SK-N-SH (cell line): ENCODE measurements at regions not wholly inside any gene's neighbourhood (a gene's known extent, or its start where the extent isn't known, plus 50 kb on each side); places are given as distances from the start of the nearest gene placed in this dataset.

Experiments used
- CTCF ChIA-PET: fragments of 300-600, 350-600 bp; formaldehyde crosslinking; extraction: SDS; loops from one replicate; lab custom pipeline; 2021; lab: Yijun Ruan, JAX
- POLR2A ChIA-PET: fragments of 350-600 bp; sonication (Branson Sonifier 250); formaldehyde crosslinking; extraction: SDS; loops from one replicate; lab custom pipeline; 2020; ENCODE audit warnings: antibody characterized with exemption, inconsistent platforms; lab: Yijun Ruan, JAX
- DNase-seq: peaks from one replicate; pipeline ENCODE4 v3.0.0; 2012
- H2AFZ ChIP-seq: fragments of 200-600 bp; sonication (generic); 2 replicates; pipeline ENCODE4 v1.8.1; 2016; ENCODE audit warnings: antibody characterized with exemption, mild to moderate bottlenecking, low read depth
- H3F3A ChIP-seq: fragments of 200-600 bp; sonication (generic); replicated peaks from 2 replicates; pipeline ENCODE3; 2016; ENCODE audit warnings: antibody characterized with exemption, mild to moderate bottlenecking; ENCODE audit not compliant: insufficient read depth
- H3K27ac ChIP-seq, 2 experiments: fragments of 200-500 bp in 1 of 2; fragments of 200-600 bp in 1 of 2; sonication (Bioruptor generic) in 1 of 2; sonication (generic), shearing (Covaris generic) in 1 of 2; 2 replicates each; pipeline versions ENCODE4 v1.5.1 to v1.6.1; 2014 to 2016; ENCODE audit warnings: low read depth in 2 of 2, inconsistent platforms in 1 of 2, low read length in 1 of 2, mild to moderate bottlenecking in 1 of 2, mixed read lengths in 1 of 2
- H3K27me3 ChIP-seq: fragments of 200-600 bp; sonication (generic), shearing (Covaris generic); 2 replicates; pipeline ENCODE4 v1.6.1; 2016; ENCODE audit warnings: mixed run types; ENCODE audit not compliant: insufficient read depth
- H3K36me3 ChIP-seq, 2 experiments: fragments of 200-500 bp in 1 of 2; fragments of 200-600 bp in 1 of 2; sonication (Bioruptor generic) in 1 of 2; sonication (generic) in 1 of 2; replicated peaks in 1 of 2; 2 replicates each; pipeline versions ENCODE3 to v1.5.1; 2014 to 2016; ENCODE audit warnings: low read length in 1 of 2, mild to moderate bottlenecking in 1 of 2; ENCODE audit not compliant: insufficient read depth in 2 of 2, control insufficient read depth in 1 of 2
- H3K4me1 ChIP-seq, 2 experiments: fragments of 200-500 bp in 1 of 2; fragments of 200-600 bp in 1 of 2; sonication (Bioruptor generic) in 1 of 2; sonication (generic), shearing (Covaris generic) in 1 of 2; 2 replicates each; pipeline versions ENCODE4 v1.5.1 to v1.6.1; 2014 to 2016; ENCODE audit warnings: low read depth in 1 of 2, low read length in 1 of 2, mixed run types in 1 of 2; ENCODE audit not compliant: insufficient read depth in 2 of 2, control insufficient read depth in 1 of 2
- H3K4me2 ChIP-seq: fragments of 200-600 bp; sonication (generic), shearing (Covaris generic); 2 replicates; pipeline ENCODE4 v1.6.1; 2017; ENCODE audit warnings: mixed run types
- H3K4me3 ChIP-seq, 2 experiments: fragments of 200-500 bp in 1 of 2; fragments of 200-600 bp in 1 of 2; sonication (Bioruptor generic) in 1 of 2; sonication (generic), shearing (Covaris generic) in 1 of 2; 2 replicates each; pipeline versions ENCODE4 v1.5.1 to v1.8.1; 2014 to 2016; ENCODE audit warnings: low read depth in 2 of 2, inconsistent platforms in 1 of 2, low read length in 1 of 2, mild to moderate bottlenecking in 1 of 2, mixed read lengths in 1 of 2, moderate library complexity in 1 of 2
- H3K79me2 ChIP-seq: fragments of 200-600 bp; sonication (generic); 2 replicates; pipeline ENCODE4 v1.8.1; 2017; ENCODE audit warnings: mild to moderate bottlenecking; ENCODE audit not compliant: insufficient read depth
- H3K9ac ChIP-seq: fragments of 200-600 bp; sonication (generic); 2 replicates; pipeline ENCODE4 v1.6.1; 2017; ENCODE audit warnings: mixed run types
- H3K9me2 ChIP-seq: fragments of 200-600 bp; sonication (generic); 2 replicates; pipeline ENCODE4 v1.6.1; 2017; ENCODE audit warnings: mixed run types
- H3K9me3 ChIP-seq: fragments of 200-600 bp; sonication (generic); 2 replicates; pipeline ENCODE4 v1.6.1; 2017; ENCODE audit warnings: mixed run types, mild to moderate bottlenecking, moderate library complexity
- H4K20me1 ChIP-seq: fragments of 200-600 bp; sonication (generic); 2 replicates; pipeline ENCODE4 v1.6.1; 2017; ENCODE audit warnings: mild to moderate bottlenecking, mixed run types; ENCODE audit not compliant: insufficient read depth
- CHD2 ChIP-seq: fragments of 150-350 bp; IDR thresholded peaks from 2 replicates; pipeline ENCODE4 v1.6.1; 2018; ENCODE audit warnings: low read length; ENCODE audit not compliant: partially characterized antibody
- EP300 ChIP-seq, 2 experiments: IDR thresholded peaks; 2 replicates each; pipeline versions ENCODE4 v1.4.0 to v1.6.1; 2012; ENCODE audit warnings: borderline replicate concordance in 1 of 2, low read depth in 1 of 2, low read length in 1 of 2
- EZH2phosphoT487 ChIP-seq: fragments of 200-600 bp; sonication (generic); IDR thresholded peaks from 2 replicates; pipeline ENCODE4 v1.6.1; 2017; ENCODE audit warnings: low read depth, mixed run types, mild to moderate bottlenecking, antibody characterized with exemption, moderate library complexity, borderline replicate concordance
- FOXJ3 ChIP-seq: sonication (generic); formaldehyde crosslinking; IDR thresholded peaks from 2 replicates; pipeline ENCODE4 v1.5.1; 2020; ENCODE audit warnings: mild to moderate bottlenecking, missing genetic modification reagents
- MXI1 ChIP-seq: IDR thresholded peaks from 2 replicates; pipeline ENCODE4 v1.6.1; 2012; ENCODE audit warnings: mild to moderate bottlenecking, low read depth, low read length, improper control_type of control experiment
- NFIC ChIP-seq: IDR thresholded peaks from 2 replicates; pipeline ENCODE4 v1.4.0; 2012; ENCODE audit warnings: borderline replicate concordance
- NRF1 ChIP-seq: IDR thresholded peaks from 2 replicates; pipeline ENCODE4 v1.6.1; 2012; ENCODE audit warnings: low read depth, mild to moderate bottlenecking, low read length
- PBX3 ChIP-seq: IDR thresholded peaks from 2 replicates; pipeline ENCODE4; 2012
- POLR2AphosphoS5 ChIP-seq: IDR thresholded peaks from 2 replicates; pipeline ENCODE4 v1.6.1; 2012; ENCODE audit warnings: low read depth, low read length
- RAD21 ChIP-seq: IDR thresholded peaks from 2 replicates; pipeline ENCODE4 v1.6.1; 2012; ENCODE audit warnings: mild to moderate bottlenecking, low read length
- RFX5 ChIP-seq: IDR thresholded peaks from 2 replicates; pipeline ENCODE4 v1.6.1; 2012; ENCODE audit warnings: mild to moderate bottlenecking, improper control_type of control experiment, low read length
- RXRA ChIP-seq: IDR thresholded peaks from 2 replicates; pipeline ENCODE4 v1.4.0; 2012; ENCODE audit warnings: low read depth, mild to moderate bottlenecking, borderline replicate concordance
- SIN3A ChIP-seq: IDR thresholded peaks from 2 replicates; pipeline ENCODE4 v1.6.1; 2012; ENCODE audit warnings: low read depth, mild to moderate bottlenecking, low read length, moderate library complexity, borderline replicate concordance
- SMC3 ChIP-seq: IDR thresholded peaks from 2 replicates; pipeline ENCODE4 v1.6.1; 2012; ENCODE audit warnings: low read depth, low read length, improper control_type of control experiment
- TCF12 ChIP-seq: IDR thresholded peaks from 2 replicates; pipeline ENCODE4 v1.4.0; 2012
- YY1 ChIP-seq: IDR thresholded peaks from 2 replicates; pipeline ENCODE4 v1.4.0; 2012; ENCODE audit warnings: low read depth, mild to moderate bottlenecking
- ZBTB33 ChIP-seq: IDR thresholded peaks from 2 replicates; pipeline ENCODE4 v1.4.0; 2012; ENCODE audit warnings: low read depth, borderline replicate concordance
- WGBS: methylation state at CpG from one replicate; pipeline ENCODE4 v1.1.6; 2017; ENCODE audit warnings: low lambda C conversion rate; 5-methylcytosine and 5-hydroxymethylcytosine counted together
- TF ChIP-seq, protein P1 (sequence below): fragments of 150-350 bp; IDR thresholded peaks from 2 replicates; pipeline ENCODE4 v1.6.1; 2016; ENCODE audit warnings: mild to moderate bottlenecking, low read depth, low read length

- no peak for TF ChIP-seq RXRA
- TF ChIP-seq FOXJ3 (CRISPR knock-in tag) = no peak
Observed at GRCh38 chr1:199877526-199878384, 149.8 kb upstream of the NR5A2 start (continued).

DNA sequence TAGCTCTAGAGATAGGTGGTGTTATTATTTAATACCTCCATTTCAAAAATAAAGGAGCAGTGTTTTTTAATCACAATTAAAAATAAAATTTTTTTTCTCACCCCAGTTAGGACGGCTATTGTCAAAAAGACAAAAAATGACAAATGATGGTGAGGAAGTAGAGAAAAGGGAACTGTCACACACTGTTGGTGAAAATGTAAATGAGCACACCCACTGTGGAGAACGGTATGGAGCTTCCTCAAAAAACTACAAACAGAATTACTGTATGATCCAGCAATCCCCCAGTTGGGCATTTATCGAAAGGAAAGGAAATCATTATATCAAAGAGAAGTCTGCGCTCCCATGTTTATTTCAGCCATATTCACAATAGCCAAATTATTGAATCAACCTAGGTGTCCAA is 148.7 kb upstream of the NR5A2 start:
- 66% methylated on average over 4 of the region's 4 CpGs for WGBS
- H3K9me3 ChIP-seq = no peaks in the 10 kb centered on the region
- POLR2A ChIA-PET = no interaction called here

More for the DNA sequence above, 148.7 kb upstream of the NR5A2 start:
- no peak overlapping the region for H2AFZ ChIP-seq
- H3K9me2 ChIP-seq = no peaks in the 10 kb centered on the region
- no peaks in the 10 kb centered on the region for H3K27me3 ChIP-seq
- H4K20me1 ChIP-seq = no peaks in the 10 kb centered on the region
- CTCF ChIA-PET = interaction anchor here (0.8 kb wide), 1 partner anchor 45 kb away, joined by 3 read pairs; no protein-coding TSS in a partner anchor
- no peaks in the 10 kb centered on the region for H3F3A ChIP-seq
- no peak overlapping the region for H3K4me3 ChIP-seq
- TF ChIP-seq MXI1 = no peak
- no peak for TF ChIP-seq FOXJ3 (CRISPR knock-in tag)
- no peak for TF ChIP-seq YY1
- no peak for TF ChIP-seq RFX5
- TF ChIP-seq RXRA = no peak
- no peak for TF ChIP-seq TCF12
- TF ChIP-seq ZBTB33 = no peak
- no peak for TF ChIP-seq POLR2AphosphoS5
- no peak for TF ChIP-seq SIN3A
- no peak for TF ChIP-seq PBX3
- no peak for TF ChIP-seq EZH2phosphoT487
- TF ChIP-seq NRF1 = no peak
- TF ChIP-seq CHD2 = no peak
- TF ChIP-seq SMC3 = no peak
- TF ChIP-seq, protein P1, sequence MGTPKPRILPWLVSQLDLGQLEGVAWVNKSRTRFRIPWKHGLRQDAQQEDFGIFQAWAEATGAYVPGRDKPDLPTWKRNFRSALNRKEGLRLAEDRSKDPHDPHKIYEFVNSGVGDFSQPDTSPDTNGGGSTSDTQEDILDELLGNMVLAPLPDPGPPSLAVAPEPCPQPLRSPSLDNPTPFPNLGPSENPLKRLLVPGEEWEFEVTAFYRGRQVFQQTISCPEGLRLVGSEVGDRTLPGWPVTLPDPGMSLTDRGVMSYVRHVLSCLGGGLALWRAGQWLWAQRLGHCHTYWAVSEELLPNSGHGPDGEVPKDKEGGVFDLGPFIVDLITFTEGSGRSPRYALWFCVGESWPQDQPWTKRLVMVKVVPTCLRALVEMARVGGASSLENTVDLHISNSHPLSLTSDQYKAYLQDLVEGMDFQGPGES = no peak
- no peak for TF ChIP-seq EP300 (IDR thresholded peaks at IDR 0.05; ENCODE audit: borderline replicate concordance in 1 of 2, low read depth in 1 of 2, low read length in 1 of 2)
- TF ChIP-seq RAD21 = no peak
- no peak for TF ChIP-seq NFIC
- H3K79me2 ChIP-seq = no peaks in the 10 kb centered on the region
- no peak overlapping the region for H3K4me2 ChIP-seq
- H3K4me1 ChIP-seq = no peaks in the 10 kb centered on the region
- H3K9ac ChIP-seq = no peak overlapping the region
- no peak for DNase-seq
- no peak overlapping the region for H3K27ac ChIP-seq
- no peaks in the 10 kb centered on the region for H3K36me3 ChIP-seq
